GM19452 (cell line): ENCODE measurements at regions not wholly inside any gene's neighbourhood (a gene's known extent, or its start where the extent isn't known, plus 50 kb on each side); places are given as distances from the start of the nearest gene placed in this dataset.

Experiments
- ATAC-seq: cut with Tn5 transposase; IDR thresholded peaks from one replicate; pipeline ENCODE4 v1.9.1; 2021; ENCODE audit not compliant: unreplicated experiment

DNA sequence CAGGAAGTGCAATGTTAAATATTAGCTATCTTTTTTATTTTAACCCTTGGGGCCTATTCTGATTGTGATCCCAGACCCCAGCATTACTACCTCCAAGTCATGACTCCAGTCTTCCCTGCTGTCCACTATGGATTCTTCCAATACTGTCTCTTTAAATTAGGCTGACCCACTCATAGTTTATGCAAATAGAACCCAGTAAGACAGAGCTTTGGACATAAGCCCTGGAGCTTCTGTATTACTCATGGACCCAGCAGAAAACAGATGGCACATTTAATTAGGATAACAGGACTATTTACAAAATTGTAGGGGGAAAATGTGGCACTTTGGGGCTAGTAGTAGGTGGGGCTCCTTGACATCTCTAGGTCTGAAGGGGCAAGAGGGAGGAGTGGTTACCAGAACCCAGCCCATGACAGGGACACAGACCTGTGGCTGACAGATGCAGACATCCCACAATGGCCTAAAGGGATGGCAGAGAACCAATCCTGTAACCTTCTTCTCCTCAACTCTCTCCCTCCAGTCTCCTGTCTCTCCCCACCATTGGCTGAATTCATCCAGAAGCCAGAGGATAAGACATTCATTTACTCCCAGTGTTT lies 233.5 kb downstream of the OMA1 start:
- no peak for ATAC-seq

DNA sequence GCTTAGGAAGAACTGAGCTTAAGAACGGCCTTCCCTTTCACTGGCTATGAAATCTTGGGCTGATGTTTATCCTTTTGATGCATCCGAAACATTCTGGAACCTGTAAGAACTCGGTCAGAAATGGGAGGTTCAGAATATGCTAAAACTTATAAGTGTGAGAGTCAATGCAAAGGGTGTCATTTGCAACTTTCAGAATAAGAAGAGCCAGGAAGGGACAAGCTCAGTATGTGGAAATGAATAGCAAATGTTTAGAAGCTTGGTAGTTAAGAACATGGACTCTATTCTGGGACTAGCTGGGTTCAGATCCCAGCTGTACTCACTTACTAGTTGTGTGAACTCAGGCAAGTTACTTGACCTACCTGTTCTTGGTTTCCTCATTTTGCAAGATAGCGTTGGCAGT lies 234.1 kb downstream of the OMA1 start:
- ATAC-seq = no peak

DNA sequence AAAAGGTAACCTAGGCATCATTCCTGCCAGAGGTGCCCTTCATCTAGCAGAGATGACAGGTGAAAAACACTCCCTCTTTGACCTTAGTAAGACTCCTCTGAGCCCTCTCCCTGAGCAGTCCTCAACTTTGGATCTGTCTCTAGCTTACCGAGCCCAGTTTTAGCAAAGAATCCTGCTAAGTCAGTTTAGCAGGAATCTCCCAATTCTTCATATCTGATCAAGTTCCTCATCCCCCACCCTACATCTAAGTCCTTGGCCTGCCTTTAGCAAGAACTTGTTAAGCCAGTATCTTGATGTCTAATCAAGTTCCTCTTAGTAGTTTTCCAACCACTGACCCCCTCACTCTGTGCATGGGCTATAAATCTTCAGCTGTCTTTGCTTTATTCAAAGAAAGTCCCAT lies 235.6 kb downstream of the OMA1 start:
- ATAC-seq = no peak

DNA sequence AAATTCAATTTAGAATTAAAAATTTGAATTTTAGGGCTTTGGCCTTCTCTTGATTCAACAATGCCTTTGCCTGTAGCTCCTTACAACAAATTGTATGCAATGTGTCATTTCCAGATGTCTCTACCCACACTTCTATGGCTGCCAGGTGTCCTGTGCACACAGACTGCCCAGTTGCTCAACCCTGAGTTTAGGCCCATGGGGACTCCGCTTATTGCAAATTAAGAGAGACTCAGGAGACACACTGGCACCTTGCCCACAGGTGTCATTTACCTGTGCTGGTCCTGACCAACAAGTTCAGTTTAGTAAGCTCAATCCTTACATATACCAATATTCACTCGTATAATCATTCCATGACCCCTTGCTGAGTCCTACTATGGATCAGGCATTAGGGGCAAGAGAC lies 236.1 kb downstream of the OMA1 start:
- ATAC-seq = no peak

DNA sequence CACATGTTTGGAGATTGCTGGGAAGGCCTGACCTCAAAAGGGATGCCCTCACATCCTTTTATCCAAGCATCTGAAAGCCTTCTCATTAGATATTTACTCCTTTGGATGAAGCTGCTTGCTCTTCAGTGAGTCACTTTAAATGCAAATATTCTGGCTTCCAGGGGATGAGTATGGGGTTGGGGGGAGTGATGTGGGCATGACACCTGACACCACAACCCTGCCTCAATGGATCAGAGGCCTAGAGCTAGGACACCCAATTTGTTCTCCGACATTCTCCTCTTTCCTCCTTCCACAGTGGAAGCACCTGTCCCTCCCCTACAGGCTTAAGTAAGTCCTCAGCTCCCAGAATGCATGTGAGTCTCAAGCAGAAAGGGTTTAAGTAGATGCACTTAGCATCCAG lies 238.3 kb downstream of the OMA1 start:
- ATAC-seq = no peak

DNA sequence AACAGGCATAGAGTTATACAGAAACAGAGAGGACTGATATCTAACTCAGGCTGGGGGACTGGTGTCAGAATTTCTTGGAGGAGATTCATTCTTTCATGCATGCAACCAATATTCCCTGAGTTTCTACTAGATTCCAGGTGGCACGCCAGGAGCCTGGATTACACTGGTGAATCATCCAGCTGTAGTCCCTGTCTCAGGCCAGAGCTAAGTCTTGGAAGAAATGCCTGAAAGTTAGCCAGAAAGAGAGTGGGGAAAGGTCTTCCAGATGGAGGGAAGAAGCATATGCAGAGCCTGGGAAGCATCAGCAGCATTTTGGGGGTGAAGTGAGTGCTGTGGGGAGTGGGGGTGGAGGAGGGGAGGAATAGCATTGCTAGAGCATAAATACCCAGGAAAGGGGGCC lies 239.1 kb downstream of the OMA1 start:
- ATAC-seq = no peak

DNA sequence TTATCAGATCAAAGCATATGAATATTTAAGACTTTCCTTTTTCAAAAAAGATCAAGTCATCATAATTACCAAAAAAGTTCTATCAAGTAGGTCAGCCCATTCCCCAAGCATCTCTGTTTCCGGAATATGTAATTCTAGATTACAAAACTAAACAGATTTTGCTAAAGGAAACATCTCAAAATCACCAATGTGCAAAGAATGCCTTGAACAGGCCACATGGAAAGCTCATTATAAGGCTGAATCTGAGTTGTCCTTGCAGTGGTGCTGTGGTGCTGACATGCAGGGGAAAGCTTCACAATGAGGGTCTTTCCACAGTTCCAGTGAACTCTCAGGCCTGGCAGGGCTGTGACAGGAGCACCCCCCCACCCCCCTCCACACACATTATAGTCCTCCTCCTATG lies 240.9 kb downstream of the OMA1 start:
- no peak for ATAC-seq

DNA sequence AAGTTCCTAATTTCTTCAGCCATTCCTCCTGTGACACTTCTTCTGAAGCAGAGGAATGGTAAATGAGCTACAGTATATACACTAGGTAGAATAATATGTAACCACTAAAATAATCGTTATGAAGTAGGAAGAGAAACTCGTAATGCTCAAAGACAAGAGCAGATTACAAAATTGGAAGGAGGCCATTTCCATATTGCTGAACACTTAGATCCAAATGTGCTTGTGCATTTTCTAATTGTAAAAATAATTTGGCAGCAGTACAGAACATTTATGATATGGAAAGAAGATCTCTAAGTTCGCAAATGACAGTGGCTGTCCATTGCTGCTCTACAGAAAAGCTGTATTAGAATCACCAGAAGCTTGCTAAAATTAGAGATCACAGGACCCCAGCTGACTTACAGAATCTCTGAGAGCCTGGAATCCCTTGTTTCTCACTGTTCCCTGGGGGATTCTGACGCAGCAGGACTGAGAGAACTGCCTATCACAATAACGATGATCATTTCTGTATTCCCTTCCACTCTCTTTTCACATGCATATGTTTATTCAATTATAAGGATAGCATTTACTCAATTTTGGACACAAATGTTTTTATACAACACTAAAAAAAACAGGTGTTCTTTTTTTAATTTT lies 242.1 kb downstream of the OMA1 start:
- ATAC-seq = no peak

DNA sequence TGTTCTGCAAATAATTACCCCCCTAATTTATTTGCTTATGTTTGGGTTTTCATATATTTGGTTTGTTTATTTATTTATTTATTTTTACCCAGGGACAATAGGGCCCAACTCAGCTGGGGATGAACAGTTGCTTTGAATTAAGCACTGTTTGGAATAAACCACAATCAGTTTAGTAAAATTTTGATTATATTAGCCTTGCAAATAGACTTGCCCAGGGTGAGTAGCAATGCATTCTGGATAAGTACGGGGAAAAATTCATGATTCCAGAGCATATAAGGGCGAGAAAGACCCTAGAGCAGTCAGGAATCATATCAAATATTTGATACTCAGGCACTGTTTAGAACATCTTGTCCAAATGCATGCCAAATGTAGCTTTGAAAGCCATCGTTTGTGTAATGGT lies 242.7 kb downstream of the OMA1 start:
- ATAC-seq = no peak

DNA sequence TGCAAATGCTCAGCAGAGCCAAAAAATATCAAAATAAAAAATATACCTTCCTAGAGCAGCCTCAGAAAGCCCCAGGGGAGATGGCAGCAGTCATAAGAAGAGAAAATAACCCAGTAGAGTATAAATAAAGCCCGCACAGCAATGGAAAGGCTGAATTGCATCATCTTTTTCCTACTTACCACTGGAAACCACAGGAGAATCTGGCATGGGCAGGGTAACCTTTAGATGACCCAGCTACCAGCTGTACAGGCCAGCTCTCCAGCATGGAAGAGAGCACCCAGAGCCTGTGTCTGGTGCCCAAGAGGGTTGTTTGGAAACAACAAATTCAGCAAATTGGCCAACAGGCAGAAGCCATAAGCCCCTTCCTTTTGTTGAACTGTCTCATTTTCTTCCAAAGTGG lies 253.1 kb downstream of the OMA1 start:
- ATAC-seq = no peak

DNA sequence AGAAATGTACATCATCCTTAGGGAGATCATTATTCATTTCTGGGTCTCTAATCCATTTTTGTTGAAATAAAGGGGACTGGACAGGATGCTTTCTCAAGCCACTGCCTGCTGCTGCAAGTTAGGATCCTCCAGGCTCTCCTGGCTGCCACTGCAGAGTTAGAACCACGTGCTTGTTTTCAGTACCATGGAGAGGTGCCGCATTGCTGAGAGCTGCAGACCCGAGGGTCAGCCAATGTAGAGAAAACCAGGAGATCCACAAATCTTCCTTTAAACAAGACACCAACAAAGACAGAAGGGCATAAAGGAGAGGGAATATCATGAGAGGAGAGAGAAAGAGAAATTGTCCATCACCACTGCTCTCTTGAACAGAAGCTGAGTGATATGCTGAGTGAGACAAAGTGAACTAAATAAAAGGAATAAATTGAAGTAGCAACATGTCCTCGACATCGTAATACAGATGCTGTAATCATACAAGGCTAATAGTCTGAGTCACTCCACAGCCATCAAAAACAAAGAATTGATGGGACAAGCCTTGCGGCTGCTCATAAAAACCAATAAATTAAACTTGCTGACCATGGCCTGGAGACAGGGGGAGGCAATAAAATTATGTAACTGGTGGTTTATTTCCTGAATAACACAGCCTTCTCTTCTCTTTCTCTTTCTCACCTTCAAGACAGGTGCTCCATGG lies 255.7 kb downstream of the OMA1 start:
- ATAC-seq = no peak

DNA sequence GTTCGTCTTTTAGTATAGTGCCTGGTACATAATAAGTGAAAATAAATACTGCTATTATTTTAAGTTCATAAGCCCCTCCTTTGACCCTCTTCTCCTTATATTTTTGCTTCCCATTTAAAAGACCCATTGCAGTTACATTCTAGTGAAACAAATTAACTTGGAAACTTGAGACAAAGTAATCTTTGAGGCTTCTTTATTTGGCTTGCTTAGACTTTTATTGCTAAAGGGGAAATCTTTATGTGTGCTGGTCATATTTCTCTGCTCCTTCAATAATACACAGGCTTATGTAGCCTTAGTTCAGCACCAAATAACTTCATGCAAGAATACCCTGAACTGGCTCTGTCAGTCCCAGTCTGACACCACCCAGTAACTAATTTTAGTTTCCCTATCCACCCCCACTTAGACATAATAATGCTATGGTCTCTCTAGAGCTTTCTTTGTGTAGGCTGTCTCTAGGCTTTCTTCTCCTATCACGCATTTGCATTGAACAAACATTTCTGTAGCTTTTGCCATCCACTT lies 257.8 kb downstream of the OMA1 start:
- ATAC-seq = no peak

DNA sequence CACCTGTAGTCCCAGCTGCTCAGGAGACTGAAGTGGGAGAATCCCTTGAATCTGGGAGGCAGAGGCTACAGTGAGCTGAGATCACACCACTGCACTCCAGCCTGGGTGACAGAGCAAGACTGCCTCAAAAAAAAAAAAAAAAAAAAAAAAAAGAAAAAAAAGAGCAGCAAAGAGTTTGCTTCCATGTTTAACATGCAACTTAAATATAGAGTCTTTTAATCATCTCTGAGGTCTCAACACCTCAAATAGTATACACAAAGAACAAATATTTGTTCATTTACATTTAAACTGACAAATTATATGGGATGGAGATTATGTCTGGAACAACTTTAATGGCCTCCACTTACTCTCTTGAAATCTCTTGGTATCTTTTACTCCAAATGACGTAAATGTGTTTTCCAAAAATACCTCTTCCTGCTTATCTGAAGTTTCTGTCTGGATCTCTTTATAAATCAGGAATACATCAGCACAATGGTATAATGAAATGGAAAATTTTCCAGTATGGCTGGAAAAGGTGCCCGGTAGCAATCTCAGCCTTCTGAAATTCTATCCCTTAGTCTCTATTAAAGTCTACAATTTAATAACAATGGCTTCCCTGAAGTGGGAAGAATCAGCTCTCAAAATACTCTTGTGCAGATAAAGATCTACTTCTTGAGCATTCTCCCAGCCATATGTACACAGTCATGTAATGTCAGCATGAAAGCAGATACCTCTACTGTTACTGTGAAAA lies 258.5 kb downstream of the OMA1 start:
- ATAC-seq = no peak

DNA sequence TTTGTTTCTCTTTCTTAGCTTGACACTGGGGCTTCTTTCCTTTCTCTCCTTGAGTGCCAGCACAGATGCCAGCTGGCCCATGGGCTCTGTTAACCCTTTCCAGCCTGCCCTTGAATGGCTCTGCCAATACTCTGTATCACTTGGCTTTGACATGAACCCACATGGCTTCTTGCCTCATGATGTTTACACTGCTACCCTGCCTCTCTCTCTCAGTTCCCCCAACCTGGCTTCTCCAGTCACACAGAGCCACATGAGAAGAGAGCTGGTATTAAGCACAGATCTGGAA lies 262.4 kb downstream of the OMA1 start:
- ATAC-seq = no peak

DNA sequence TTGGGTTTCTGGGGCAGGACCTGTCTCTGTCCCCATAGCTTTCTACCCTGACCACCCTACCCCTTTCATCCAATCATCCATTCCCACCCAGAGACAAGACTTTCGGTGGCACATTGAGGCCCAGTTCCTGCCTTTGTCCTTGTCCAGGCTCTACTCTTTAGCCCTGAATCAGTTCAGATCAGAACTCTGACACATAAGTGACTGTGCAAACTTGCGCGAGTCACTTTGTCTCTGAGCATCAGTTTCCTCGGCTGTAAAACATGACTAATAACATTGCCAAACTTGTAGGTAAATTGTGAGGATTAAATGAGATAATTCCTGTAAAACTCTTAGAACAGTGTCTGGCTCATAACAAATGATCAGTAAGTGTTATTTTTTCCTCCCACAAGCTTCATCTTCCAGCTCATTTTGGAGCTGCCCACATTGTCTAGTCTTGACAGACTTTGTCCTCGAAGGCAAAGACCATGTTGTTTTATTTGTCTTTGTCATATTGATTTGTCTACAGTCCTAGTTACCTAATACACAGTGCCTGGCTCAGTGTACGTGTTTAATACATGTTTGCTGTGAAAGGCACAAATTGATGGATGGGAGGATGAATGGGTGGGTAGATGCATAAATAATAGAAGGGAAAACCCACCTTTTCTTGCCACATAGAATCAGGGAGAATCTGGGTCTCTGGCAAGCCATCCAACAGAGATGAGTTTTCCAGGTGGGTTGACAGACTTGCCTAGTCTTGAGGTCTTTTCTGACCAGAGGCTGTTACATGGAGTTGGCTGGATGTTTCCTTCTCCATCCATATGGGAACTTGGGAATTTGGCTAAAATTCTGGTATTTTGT lies 262.9 kb downstream of the OMA1 start:
- ATAC-seq = no peak

DNA sequence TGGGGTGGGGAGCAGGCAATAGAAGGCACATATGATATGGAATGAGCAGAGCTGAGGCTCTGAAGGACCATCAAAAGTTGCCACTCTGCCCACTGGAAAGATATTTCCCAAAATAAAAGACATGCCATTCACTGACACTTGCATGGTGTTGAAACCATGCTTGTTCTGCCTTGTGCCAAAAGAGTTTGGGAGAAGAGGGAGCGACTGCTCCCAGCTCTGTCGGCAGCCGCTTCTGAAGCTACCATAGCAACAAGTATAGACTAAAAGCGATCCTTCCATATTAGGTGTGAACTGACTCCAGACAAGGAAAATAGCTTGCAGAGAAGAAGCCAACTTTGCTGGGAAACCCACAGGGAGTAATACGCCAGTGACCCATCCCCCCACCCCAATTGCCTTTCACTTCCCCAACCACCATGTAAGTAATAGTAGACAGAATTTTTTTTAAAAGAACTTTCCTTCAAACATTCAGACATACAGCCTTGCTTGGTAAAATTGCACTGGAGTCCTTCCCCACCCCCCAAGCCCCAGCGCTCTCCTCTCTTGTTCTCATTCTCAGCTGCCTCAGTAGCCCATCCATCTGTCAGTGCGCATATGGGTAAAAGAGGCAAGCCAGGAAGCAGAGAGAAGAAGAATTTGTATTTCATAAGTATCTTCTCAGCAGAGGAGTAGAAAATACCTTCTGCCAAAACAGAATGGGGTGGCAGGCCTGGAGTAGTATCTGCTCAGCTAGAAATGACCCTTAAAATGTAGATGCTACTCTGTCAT lies 263.7 kb downstream of the OMA1 start:
- no peak for ATAC-seq

DNA sequence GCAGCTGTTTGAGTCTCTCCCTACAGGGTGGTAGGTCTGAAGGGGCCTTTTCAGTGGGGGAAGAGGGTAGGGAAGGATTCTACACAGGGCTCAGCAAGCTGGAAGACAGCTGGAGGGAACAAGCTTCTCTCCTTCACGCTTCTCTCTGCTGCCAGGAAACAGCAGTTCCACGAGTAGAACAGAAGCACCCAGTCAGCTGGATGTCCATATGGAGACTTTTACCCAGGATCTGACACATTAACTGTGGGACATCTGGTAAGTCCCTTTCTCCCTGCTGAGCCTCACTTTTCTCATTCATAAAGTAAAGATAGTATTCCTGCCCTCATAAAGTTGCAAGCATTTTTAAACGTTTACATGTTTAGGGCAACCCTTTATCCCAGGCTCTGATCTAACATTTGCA lies 280.3 kb downstream of the OMA1 start:
- ATAC-seq = no peak

DNA sequence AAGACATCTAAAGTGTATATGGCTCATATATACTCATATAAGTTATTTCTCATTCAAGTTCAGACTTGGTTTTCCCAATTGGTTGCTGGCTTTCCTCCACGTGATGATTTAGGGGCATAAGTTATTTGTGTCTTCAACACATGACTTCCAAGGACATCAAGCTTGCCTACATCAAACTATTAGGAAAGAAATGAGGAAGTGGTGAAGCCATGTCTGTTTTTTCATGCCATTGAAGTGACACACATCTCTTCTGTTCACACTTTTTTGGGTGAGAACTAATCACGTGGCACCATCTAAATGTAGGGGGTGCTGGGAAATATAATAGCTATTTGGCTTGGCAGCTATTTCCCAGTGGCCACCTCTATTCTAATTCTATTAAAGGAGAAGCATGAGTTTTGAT lies 282.1 kb downstream of the OMA1 start:
- no peak for ATAC-seq

DNA sequence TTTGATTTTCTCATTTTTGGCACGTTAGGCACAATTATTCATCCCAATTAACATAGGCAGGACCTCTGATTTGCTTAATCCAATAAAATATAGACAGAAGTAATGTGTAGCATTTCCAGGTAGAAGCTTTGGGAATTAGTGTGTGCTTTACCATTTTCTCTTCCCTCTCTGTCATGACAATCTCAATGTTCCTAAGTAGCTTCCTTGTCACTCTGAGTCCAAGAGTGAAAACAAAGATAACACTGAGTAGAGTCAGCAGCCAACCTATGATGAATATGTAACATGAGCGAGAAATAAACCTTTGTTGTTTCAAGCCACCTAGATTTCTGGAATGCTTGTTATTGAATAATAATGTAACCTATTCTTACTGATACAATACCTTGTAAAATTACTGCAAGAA lies 283.8 kb downstream of the OMA1 start:
- ATAC-seq = no peak

DNA sequence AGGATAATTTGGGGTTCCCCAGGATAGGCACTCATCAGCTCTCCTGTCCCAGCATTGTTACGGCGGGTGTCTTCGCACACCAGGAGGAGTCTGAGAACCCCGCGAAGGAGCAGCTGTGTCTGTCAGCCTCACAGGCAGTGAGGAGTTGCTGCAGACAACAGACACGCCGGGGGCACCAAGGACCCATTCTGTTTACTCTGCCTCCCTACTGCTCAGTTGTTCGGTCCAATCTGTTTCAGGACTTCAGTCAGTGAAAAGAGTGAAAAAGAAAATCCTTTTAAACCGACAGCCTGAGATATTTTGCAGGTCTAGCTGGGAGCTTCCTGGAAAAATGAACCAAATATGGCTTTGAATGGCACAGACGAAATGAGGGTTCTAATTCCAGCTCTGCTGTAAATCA lies 288.4 kb downstream of the OMA1 start:
- no peak for ATAC-seq
